ENCODE measurements at regions not wholly inside any gene's neighbourhood (a gene's known extent, or its start where the extent isn't known, plus 50 kb on each side); places are given as distances from the start of the nearest gene placed in this dataset.
"Not testable (repeated sequence)": the region's sequence is repeated elsewhere in the genome, so short reads cannot be mapped to it uniquely, and the experiment has no call there.

- not testable (repeated sequence) for TF ChIP-seq CTCF (tag by site-specific recombination; IDR thresholded peaks at IDR 0.05); MZF1 (tag by site-specific recombination; IDR thresholded peaks at IDR 0.05; ENCODE audit: borderline replicate concordance); ZSCAN30 (tag by site-specific recombination; IDR thresholded peaks at IDR 0.05); ZNF174 (tag by site-specific recombination; IDR thresholded peaks at IDR 0.05); ZNF146 (tag by site-specific recombination; IDR thresholded peaks at IDR 0.05); ZSCAN4 (tag by site-specific recombination; IDR thresholded peaks at IDR 0.05); PBX3 (CRISPR knock-in tag; IDR thresholded peaks at IDR 0.05); ZNF792 (tag by site-specific recombination; IDR thresholded peaks at IDR 0.05); ZNF768 (tag by site-specific recombination; IDR thresholded peaks at IDR 0.05); ZNF561 (tag by site-specific recombination; IDR thresholded peaks at IDR 0.05; ENCODE audit: borderline replicate concordance)
Measured at GRCh38 chr7:76955124-76955523, 77.0 kb downstream of the SPDYE17 start.
